Fibroblast of skin of back (primary cell): ENCODE measurements at regions not wholly inside any gene's neighbourhood (a gene's known extent, or its start where the extent isn't known, plus 50 kb on each side); places are given as distances from the start of the nearest gene placed in this dataset.
A peak's percentile ranks its signal among the peaks of the same experiment; 100 is the strongest.

Experiments
- DNase-seq: peaks from one replicate; pipeline ENCODE4 v3.0.0-alpha.2; 2013

DNA sequence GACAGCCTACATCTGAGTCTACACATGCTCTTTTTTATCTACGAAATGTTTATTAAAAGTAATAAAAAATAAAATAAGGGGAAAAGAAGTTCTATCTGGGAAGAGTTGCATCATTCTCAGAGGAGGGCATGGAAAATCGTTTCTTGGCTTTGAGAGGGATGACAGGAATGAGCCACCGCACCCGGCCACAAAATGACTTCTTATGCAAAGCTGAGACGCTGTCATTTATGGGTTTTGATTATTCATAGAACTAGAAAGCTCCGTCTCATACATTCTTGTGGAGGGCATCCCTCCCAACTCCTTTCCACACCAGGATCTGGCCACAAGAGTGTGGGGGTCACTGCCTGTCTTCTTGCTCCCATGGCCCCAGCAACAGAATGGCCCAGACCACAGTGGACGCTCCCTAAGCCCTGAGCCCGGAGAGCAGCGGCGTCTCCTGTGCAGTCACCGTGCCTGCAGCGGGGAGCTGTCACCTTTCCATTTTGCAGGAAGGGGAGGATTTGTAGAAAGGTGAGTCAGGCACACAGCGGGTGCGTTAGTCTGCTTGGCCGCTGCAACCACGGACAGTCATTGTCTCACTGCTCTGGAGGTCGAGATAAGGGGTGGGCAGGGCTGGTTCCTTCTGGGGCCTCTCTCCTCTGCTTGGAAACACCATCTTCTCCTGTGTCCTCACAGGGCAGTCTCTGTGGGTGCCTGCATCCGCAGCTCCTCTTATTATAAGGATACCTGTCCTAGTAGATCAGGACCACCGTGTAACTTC, 1388.7 kb downstream of the BRD1 start:
- DNase-seq, result peak; percentile 68

DNA sequence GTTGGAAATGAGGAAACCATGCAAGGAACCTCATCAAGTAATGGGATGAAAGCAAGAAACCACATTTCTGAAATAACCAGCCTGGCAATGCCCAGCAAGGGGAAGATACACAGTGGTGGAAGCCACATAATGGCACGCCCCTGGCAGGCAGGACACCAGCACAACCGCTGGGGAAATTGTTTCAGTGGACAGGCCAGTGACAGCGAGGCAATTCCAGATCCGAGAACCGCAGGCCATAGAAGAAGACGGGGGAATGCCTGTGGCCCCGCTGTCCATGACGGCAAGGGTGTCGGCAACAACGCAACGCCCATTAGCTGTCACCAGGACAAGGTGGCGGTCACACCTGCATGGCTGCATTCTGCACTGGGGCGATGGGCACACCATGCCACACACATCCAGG, 1389.6 kb downstream of the BRD1 start:
- no peak for DNase-seq

DNA sequence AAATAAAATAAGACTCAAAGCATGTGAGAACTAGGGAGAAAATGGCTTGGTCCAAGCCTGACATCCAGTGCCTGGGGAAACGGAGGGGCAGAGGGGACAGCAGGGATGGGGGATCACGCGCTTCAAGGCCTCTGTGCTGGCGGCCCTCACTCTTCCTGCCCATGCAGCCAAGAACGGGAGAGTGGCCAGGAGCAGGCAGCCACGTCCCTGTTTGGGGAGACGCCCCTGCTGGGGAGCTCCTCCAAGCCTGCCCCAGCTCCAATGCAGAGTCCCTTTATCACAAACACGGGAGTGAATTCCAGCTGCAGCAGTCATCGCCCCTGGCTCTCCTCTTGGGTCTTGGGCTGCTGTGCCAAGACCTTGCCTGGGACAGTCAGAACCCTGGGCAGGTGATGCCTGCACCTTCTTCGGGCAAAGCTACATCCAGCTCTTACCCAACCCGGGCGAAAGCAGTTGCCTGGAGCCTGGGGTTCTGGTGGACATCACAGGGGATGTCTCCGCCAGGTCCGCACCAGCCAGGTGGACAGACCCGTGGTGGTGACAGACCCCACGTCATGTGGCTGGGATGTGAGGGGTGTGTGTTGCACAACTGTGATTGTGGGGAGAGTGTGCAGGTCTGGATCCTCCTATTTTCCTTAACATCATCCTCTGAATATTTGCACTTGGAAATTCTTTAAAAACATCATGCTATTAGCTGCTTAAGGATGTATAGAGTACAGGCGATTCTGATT, 1391.3 kb downstream of the BRD1 start:
- no peak for DNase-seq

DNA sequence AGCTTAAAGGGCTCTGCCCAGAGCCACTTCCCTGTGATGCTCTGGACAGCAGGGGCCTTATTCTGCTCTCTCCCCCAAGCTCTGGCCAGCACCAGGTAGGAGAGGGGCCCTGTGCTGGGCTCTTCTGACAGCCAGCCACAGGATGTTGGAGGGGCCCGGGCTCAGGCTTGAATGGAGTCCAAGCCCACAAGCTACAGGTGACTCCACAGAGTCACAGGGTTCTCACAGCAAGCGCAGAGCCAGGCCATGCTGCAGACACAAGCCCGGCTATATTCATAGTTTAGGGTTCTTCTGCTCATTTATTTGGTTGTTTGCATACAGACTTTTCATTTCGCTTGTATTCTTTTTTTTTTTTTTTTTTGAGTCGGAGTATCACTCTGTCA, 1392.8 kb downstream of the BRD1 start:
- DNase-seq, result no peak

DNA sequence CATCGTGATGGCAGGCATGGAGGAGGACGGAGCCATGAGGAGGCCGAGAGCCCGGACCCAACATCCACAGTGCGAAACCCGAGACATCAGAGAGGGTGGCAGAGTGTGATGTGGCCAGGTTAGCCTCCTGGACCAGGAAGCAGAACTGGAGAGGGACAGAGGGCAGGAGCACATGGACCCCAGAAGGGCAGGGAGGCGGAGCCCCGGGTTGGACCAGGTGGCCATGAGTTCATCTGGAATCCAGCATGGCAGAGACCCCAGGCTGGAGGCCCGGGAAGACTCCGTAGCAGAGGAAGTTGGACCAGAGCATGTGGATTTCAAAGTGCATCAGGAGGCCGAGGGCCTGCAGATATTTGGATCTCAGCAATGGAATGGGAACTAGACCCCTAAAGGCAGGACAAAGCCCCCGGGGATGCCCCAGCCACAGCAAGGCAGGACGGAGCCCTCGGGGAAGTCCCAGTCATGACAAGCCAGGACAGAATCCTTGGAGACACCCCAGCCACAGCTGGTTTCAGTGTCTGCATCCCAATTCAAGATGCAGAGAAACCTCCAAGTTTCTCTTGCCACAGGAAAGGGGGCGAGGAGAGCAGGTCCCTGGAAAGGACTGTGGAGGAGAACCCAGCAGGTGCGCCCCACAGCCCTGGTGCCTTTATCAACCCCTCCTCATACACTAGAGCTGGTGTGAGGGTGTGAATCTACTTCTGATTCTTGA, 1393.4 kb downstream of the BRD1 start:
- DNase-seq, result no peak

DNA sequence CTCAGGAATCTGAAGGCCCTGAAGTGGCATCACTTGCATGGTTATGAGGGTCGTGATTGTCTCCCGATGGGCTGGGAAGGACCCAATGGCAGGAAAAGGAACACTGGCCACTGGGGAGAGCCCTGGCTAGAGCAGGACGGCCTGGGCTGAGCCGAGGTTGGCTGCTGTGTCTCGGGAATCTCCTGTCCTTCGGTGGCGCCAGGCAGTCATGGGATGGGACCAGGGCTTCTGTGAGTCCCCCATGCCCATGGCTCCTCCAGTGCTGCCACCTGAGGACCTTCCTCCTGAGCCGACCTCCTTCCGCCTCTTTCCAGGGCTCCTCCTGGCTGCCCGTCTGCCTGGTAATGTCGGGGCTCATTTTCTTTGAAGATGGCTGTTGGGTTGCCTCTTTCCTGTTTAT, 1394.0 kb downstream of the BRD1 start:
- DNase-seq, result no peak

DNA sequence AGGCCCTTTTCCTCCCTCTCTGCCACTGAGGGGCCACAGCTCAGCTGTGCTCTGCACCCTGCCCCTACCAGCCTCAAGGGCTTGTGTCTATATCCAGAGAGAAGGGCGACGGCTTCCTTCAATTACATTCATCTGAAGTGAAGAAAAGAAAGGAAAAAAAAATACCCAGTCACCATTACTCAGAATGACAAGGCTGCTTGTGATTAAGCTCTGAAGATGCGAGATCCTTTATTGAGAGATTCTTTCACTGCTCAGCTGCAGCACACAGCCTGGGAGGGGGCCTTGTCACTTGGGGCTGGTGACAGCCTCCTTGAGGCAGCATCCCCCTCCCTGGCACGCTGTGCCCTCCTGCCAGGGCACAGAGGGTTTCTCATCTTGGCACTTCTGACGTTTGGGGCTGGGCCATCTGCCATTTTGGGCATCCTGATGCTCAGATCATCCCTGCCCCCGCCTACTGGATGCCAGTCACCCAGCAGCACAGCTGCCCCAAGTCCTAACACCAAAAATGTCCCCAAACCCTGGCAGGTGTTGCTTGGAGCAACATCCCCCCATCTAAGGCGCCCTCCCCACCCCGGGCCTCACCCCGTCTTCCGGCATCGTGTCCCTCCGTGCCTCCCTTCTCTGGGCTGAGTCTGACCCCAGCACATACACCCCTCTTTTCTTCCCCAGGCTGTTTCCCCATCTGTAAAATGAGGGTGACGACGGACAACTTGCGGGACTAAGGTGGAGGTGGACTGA, 1394.7 kb downstream of the BRD1 start:
- peak; percentile 82 for DNase-seq

DNA sequence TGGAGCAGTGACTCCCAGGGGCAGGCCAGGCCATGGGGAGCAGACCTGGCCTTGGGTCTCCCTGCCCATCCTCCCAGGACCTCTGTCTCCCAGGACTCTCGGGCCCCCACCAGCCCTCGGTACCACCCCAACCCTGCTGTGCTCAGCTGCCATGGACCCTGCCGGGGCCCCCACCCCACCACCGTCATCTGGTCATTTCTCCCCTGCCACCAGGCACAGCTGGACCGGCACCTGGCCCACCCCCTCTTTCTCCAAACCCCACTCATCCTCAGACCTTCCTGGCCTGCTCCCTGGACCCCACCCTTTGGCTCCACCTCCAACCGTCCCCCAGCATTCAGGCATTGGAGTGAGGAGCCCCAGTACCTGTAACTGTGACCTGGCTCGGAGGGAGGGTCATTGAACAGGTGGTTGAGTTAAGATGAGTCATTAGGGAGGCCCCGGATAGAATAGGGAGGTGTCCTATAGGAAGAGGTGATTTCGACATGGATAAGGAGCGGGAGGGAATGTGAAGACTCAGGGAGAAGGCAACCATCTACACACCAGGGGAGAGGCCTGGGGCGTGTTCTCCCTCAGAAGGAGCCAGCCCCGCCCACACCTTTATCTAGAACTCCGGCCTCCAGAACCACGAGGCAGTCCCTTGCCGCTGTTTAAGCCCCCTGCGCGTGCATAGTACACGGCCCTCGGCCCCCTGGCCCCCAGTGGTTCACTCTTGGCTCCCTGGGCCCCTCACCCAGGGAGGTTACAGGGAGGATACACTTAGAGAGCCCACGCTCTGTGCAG, 1395.9 kb downstream of the BRD1 start:
- no peak for DNase-seq

DNA sequence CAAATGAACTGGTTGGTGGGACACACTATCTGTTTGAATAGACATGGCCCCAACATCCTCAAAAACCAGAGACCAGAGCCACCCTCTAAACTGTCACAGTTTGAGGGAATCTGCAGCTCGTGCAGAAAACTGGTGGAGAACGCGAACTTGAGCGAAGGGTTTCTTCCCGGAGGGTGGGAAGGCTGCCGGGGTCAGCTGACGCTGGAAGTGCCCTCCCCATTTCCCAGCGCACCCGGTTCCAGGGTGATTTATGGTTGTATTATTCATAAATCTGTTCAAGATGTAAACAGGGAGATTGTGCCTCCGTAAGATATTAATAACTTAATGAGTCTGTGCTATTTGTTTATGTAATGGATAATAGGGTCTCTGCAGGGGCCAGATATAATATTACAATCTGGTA, 1396.7 kb downstream of the BRD1 start:
- peak; percentile 26 for DNase-seq

DNA sequence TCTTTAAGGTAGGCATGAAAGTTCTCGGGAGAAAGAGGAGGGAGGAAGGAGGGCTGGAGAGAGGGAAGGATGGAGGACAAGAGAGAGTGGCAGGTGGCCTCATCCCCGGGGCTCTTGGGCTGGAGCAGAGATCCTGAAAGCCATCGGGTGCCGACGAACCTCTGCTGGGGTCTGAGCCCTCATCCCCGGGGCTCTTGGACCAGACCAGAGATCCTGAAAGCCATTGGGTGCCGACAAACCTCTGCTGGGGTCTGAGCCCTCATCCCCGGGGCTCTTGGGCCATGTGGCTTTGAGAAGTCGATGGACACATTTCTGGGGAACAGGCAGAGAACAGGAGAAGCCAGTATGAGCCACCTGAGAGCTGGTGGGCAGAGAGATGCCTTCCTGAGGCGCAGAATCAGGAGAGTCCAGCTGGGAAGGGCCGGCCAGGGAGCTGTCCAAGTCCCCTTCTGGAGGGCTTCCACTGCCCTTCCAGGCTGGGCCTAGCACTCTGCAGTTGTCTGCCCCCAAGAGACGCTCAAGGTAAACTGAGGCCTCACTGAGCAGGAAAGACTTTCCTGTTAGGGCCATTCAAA, 1398.1 kb downstream of the BRD1 start:
- no peak for DNase-seq

DNA sequence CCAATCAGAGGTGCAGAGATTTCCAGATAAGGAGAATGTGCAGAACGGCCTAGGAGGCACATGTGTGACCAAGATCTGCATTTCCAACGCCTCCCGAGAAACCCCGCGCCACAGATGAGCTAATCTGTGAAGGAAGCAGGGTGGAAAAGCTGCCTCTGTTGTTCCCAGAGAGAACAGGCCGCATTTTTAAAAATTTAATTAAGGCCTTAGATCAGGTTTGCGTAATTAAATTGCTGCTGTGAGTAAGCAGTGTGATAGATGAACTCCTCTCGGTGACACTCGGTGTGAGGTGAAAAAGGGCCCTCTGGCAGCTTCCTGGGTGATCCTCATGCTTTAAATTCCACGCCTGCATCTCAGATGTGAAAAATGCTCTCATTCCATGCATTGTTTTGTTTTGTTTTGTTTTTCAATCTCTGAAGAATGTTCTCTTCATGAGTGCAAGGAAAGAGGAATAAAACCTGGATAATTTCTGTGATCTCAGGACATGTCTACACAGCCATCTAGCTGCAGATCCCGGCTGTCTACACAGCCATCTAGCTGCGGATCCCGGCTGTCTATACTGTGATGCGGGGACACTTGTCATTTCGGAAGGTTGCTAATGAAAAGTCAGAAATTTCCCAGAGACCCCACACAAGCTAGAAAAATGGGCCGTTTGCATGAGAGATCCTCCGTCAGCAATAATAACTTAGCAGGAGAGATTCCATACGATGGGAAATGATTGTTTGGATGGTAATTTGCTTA, 1398.9 kb downstream of the BRD1 start:
- DNase-seq, result peak; percentile 92

DNA sequence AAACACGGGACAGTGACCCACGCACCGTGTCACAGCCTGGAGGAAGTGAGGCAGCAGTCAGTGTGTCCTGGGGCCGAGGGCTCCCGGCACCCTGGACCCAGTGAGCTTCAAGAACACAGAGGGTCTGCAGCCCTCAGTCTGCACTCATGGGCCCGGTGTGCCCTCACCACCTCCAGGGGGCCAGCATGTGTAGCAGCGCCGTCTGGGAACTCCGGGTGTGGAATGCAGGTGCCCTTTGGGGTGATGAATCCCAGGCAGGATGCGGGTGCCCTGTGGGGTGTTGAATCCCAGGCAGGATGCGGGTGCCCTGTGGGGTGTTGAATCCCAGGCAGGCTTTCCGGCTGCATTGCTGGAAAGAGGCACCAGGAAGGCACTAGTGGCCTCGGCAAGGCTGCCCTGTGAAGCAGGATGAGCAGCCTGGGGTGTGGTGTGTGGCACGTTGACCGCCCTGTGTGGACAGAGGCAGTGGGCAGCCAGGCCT, 1399.9 kb downstream of the BRD1 start:
- no peak for DNase-seq

DNA sequence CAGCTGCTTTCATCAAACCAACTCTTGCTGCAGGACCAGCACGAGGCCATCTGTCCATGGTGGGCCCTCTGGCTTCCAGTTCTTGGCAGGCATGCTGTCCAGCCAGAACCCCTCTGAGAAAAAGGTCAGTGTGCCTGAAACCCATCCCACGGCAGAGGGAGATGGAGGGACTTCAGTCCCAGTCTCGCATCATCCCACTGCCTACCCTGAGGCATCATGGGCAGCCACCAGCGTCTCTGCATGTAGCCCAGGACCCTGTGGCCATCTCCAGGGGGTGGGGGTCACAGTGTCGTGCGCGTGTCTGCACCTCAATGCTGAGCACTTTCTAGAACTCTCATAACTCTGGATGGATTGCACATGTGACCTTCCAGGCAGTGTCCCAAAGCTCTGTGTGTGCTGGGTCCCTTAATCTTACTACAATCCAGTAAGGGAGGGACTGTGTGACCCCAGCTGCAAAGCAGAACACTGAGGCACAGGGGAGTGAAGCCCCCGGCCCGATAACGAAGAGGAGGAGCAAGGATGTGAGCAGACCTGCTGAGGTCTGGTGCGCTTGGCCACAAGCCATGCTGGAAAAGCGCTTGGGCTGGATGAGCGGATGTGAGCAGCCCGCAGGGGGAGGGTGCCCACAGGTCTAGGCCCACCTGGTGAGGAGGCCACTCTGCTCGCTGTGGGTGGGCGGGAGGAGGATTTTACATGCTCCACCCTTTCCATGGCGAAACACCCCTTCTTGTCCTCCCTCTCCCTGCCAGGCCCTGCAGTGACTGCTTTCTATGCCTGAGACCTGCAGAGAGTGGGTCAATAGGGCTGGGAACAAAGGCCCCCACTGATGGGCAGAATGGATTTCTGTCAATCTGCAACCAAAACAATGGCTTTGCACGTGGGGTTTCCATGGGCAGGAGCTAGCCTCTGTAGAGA, 1401.0 kb downstream of the BRD1 start:
- DNase-seq, result no peak

DNA sequence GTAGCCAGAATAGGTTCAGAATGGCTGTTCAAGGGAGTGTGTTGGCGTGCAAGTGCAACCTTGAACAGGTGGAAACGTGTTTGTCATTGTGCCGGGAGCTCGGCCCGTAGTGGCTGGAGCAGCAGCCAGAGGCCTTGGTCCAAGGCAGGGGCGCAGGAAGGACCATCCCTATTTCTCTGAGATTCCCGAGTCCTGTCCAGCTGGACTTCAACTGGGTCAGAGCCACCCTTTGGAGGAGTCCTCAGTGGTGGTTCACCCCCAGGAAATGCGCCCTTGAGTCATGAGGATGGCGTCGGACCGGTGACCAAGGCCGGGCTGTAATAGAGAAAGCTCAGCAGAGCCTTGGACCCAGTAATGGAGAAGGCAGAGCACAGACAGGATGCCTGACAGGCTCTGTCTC, 1402.0 kb downstream of the BRD1 start:
- no peak for DNase-seq

DNA sequence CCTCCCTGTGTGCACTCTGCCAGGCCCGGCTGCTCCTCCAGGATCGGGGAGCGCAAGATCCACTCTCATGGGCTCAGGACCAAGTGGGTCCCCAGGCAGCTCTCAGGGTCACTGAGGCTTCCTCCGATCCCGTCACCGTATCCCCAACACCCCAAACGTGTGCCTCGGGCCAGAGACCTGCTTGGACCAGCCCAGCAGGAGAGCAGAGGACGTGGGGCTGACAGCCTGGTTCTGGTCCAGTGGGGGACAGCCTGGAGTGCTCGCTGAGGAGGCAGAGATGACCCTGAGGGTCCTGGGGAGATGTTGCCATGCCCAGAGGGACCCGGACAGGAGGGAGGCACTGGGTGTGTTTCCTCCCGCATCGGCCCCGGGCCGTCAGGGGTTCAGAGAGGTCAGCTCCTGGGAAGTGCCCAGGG, 1402.6 kb downstream of the BRD1 start:
- no peak for DNase-seq

DNA sequence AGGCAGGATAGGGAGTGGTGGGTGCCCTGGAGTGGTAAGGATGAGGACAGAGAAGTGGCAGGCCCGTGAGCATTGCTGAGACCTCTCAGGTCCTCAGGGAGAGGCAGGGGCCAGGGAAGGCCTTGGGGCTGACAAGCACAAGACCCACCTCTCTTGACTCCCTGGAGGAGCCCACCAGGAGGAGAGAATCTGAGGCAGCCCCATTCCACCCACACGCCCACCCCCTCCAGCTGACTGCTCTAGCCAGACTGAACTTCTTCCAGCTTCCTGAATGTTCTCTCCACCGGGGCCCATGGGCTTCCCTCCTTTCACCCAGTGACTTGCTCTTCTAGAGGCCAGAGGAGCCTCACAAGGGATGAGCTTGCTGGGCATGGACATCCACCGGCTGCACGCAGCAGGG, 1403.0 kb downstream of the BRD1 start:
- DNase-seq, result no peak

DNA sequence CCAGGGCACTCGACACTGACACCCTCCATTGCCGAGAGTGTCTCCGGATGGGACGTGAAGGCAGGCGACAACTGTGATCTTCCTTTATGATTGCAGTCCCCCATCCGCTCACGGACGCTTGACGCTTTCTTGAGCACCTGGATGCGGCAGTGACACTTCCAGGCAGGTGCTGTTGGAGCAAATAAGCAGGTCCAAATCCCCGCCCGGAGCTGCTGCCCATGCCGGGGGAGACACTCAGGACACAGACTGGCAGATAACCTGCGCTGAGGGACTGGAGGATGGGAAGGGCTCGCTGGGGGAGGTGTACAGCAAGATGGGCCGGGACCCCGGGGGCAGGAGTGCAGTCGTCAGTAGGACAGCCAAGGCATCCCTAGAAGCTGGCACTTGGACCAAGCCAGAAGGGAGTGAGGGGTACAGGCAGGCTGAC, 1403.5 kb downstream of the BRD1 start:
- no peak for DNase-seq

DNA sequence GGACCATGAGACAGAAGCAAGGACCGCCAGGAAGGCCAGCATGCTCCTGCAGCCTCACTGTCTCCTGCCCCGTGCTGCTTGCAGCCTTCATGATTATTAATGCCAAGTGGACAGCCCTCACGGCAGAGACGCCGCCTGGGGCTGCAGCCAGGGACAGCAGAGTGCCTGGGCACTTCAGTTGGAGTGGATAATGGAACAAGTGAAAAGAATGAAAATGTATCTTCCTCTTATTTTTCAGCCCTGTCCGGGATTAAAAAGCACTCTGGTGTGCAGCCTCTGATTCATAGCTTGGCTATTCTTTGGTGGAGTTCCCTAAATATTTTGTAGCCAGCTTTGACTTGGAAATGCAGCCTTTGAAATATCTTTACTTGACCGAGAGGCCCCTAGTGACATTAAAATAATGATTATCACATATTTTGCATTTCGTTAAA, 1404.2 kb downstream of the BRD1 start:
- DNase-seq, result peak; percentile 90

DNA sequence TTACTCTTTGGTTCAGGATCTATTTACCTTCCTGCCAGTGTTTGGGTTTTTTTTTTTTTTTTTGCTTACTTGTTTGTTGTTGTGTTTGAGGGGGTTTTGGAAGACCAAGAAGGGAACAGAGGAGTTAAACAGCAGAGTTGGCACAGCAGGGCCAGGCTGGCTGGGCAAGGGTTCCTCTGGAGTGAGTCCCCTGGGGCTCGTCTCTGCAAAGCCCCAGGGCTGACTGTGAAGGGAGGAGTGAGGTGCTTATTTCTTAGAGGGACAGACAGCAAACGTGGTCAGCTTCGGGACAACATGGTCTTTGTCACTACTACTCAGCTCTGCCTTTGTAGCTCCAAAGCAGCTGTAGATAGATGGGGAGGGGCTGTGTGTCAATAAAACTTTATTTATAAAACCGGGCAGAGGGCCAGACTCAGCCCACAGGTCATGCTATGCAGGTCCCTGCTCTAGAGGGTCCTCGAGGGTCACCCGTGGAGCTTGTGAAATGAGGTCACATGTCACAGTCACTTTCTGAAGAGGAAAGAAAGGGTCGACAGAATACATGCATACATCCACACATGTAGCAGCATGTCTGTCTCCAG, 1404.7 kb downstream of the BRD1 start:
- no peak for DNase-seq
